MM.1S (cell line): ENCODE measurements at regions not wholly inside any gene's neighbourhood (a gene's known extent, or its start where the extent isn't known, plus 50 kb on each side); places are given as distances from the start of the nearest gene placed in this dataset.

Experiments used
- CTCF ChIP-seq: fragments of 300-600 bp; sonication (generic); IDR thresholded peaks from 2 replicates; pipeline ENCODE4 v1.5.1; 2016; ENCODE audit warnings: antibody characterized with exemption, low read length, mixed read lengths
- EZH2 ChIP-seq: fragments of 300-600 bp; sonication (generic); optimal IDR thresholded peaks from 2 replicates; pipeline ENCODE3; 2017; ENCODE audit warnings: low read depth, mild to moderate bottlenecking, antibody characterized with exemption, low read length, mixed read lengths

DNA sequence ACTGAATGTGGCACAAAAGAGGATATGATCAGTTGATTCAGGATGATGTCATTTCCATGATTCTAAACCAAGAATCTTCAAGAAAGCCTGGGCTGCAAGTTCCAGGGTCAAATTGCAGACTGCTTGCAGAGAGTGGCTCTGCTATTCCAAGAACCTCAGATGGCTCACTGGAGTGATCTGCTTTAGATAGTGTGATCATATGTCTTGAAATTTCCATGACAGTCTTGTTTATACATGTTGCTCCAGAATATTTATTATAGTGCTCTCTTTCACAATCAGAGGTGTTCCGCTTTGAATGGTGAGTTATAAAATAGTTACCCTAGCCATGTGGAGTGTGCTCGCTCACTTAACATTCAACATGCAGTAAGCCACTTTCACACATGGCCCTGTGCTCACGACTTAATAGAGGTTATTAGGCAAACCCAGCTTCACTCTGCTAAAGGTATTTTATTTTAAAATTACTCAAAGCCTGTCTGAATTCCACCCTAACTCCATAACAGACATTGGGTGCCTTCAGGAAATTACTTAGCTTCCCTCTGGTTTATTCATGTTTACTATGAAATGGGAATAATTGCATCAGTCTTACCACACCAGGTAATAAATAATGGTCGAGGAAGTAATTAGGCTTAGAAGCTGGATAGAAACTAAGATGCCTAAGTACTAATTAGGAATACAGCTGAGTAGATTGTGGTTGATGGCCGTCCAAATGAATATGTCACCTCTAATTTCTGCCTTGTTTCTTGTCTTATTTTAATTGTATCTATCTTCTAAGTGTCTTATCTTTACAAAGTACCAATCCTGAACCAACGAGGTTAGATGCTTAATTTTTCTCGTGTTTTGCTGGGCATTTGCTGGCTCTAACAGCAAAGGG, 187.9 kb downstream of the ETS1 start:
- TF ChIP-seq CTCF: no peak
- no peak for TF ChIP-seq EZH2
